Cardiac muscle cell (in vitro differentiated cells and primary cell): ENCODE measurements at regions not wholly inside any gene's neighbourhood (a gene's known extent, or its start where the extent isn't known, plus 50 kb on each side); places are given as distances from the start of the nearest gene placed in this dataset.

ENCODE experiments used
- DNase-seq, 2 donors: peaks; one replicate each; pipeline versions ENCODE4 v3.0.0 to v3.0.0-alpha.2; 2010 to 2017; ENCODE audit warnings: low read depth in 1 of 2, low spot score in 1 of 2
- H3K27ac ChIP-seq: fragments of 200-600 bp; sonication (generic); 2 replicates; pipeline ENCODE4 v1.5.1; 2016
- H3K27me3 ChIP-seq: fragments of 200-600 bp; sonication (generic); 2 replicates; pipeline ENCODE4 v1.6.0; 2016; ENCODE audit warnings: control low read depth
- H3K36me3 ChIP-seq: fragments of 200-600 bp; sonication (generic); 2 replicates; pipeline ENCODE4 v1.5.1; 2016; ENCODE audit warnings: control low read depth
- H3K4me1 ChIP-seq: fragments of 200-600 bp; sonication (generic); 2 replicates; pipeline ENCODE4 v1.8.1; 2017; ENCODE audit warnings: low read depth, mild to moderate bottlenecking, mixed run types
- H3K4me3 ChIP-seq: fragments of 200-600 bp; sonication (generic); 2 replicates; pipeline ENCODE4 v1.5.1; 2016; ENCODE audit warnings: mild to moderate bottlenecking
- H3K9me3 ChIP-seq: fragments of 200-600 bp; sonication (generic); 2 replicates; pipeline ENCODE4 v1.5.1; 2017; ENCODE audit warnings: low read depth, mild to moderate bottlenecking, control low read depth
- CTCF ChIP-seq: IDR thresholded peaks from 2 replicates; pipeline ENCODE4 v1.5.1; 2012; ENCODE audit warnings: low read depth, mild to moderate bottlenecking, low read length

GRCh38 chr5:2897276-2897961 is 145.9 kb upstream of the IRX2 start:
- no peak for TF ChIP-seq CTCF
- no peak for DNase-seq
- Histone ChIP-seq H3K9me3 (no peaks in the 10 kb centered on the region), H3K36me3 (no peaks in the 10 kb centered on the region), H3K27me3 (no peaks in the 10 kb centered on the region), H3K4me1 (peaks cover 5% of the 10 kb centered on the region), H3K27ac (no peak overlapping the region), H3K4me3 (no peak overlapping the region)

DNA sequence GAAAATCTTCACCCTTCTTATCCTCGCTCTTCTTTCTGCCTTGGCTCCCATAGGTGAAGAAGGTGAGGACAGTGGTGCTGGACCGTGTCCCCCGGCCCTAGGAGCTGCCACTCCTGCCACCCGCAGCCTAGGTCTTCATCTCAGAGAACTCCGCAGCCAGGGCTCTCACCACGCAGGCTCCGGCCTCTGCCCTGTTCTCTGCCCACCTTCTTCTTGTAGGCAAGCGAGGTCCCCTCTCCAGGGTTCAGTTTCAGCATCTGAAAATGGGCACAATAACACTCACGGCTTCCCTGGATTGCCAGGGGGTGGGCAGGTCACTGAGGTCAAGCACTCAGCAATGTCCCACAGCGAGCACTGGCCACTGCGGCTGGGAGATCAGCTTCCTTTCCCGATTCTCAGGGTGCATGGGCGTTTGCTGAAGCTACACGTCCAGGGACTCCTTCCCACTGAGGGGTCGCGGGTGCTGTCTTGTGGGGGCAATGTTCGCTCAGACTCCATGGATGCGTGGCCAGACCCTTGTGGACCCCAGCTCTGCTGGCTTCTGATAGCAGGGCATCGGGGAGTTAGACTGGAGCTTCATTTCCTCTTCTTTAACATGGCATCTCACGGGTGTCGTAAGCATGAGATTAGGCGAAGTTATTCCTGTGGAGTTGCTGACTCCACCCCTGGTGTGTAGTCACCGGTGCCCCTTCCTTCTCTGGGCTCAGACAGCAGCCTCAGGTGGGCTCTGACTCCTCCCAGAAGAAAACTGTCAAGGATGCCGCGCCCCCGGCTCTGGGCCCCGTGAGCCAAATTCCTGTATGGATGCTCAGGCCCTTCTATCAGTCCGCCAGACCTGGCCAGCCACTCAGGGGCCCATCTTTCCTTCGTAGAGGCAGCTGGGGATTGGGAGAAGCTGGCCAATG is 145.1 kb upstream of the IRX2 start:
- peaks cover 5% of the 10 kb centered on the region for H3K4me1 ChIP-seq
- H3K9me3 ChIP-seq: no peaks in the 10 kb centered on the region
- no peak overlapping the region for H3K4me3 ChIP-seq
- H3K27me3 ChIP-seq: no peaks in the 10 kb centered on the region
- TF ChIP-seq CTCF: no peak
- no peak overlapping the region for H3K27ac ChIP-seq
- DNase-seq: no peak
- H3K36me3 ChIP-seq: no peaks in the 10 kb centered on the region

DNA sequence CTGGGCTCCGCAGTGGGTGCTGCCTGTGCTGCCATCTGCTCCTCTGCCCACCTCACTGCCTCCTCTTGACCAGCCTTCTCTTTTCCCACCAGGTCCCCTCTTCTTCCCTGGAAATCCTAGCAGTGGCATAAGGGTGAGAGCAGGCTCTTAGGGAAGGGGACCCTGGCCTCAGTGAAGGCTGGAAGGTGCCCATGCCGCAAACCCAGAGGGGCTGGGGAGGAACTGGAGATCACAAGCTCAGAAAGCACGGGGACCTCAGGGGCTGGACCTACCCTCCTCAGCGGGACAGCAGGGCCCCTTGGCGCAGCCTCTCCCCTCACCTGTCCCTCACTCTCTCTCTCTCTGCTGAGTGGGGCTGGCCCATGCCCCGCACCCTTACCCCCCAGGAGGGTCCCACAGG is 144.4 kb upstream of the IRX2 start:
- no peaks in the 10 kb centered on the region for H3K36me3 ChIP-seq
- no peak for DNase-seq
- no peak for TF ChIP-seq CTCF
- H3K4me3 ChIP-seq: no peak overlapping the region
- H3K9me3 ChIP-seq: no peaks in the 10 kb centered on the region
- H3K27me3 ChIP-seq: no peaks in the 10 kb centered on the region
- H3K4me1 ChIP-seq: peaks cover 5% of the 10 kb centered on the region
- H3K27ac ChIP-seq: no peak overlapping the region

DNA sequence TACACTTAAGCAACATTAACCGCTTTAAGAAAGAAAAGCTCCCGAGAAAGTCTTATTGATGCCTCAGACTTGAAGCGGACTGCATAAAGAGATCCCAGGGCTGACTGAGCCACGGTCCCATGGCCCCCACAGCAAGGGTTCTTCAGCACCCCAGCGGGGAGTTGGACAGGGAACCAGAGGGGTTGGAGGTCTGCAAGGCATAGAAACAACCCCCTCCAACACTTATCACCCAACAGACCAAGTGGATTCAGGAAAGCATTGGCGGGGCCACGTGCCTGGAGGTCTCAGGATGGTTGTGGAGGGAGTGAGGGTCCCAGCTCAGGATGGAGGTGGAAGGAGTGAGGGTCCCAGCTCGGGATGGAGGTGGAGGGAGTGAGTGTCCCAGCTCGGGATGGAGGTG is 143.7 kb upstream of the IRX2 start:
- DNase-seq: no peak
- H3K27ac ChIP-seq: no peak overlapping the region
- no peak for TF ChIP-seq CTCF
- peaks cover 5% of the 10 kb centered on the region for H3K4me1 ChIP-seq
- no peaks in the 10 kb centered on the region for H3K27me3 ChIP-seq
- no peaks in the 10 kb centered on the region for H3K36me3 ChIP-seq
- H3K9me3 ChIP-seq: no peaks in the 10 kb centered on the region
- no peak overlapping the region for H3K4me3 ChIP-seq

- peaks cover 5% of the 10 kb centered on the region for H3K4me1 ChIP-seq
- no peaks in the 10 kb centered on the region for H3K9me3 ChIP-seq
- no peak overlapping the region for H3K27ac ChIP-seq
- DNase-seq: no peak
- H3K27me3 ChIP-seq: no peaks in the 10 kb centered on the region
- H3K4me3 ChIP-seq: no peak overlapping the region
- TF ChIP-seq CTCF: no peak
- H3K36me3 ChIP-seq: no peaks in the 10 kb centered on the region
These were observed 143.3 kb upstream of the IRX2 start for GRCh38 chr5:2894736-2895135.
